SH-SY5Y (cell line): ENCODE measurements at regions not wholly inside any gene's neighbourhood (a gene's known extent, or its start where the extent isn't known, plus 50 kb on each side); places are given as distances from the start of the nearest gene placed in this dataset.

Source experiments
- GATA2 ChIP-seq: IDR thresholded peaks from 2 replicates; pipeline ENCODE4 v1.6.1; 2011; ENCODE audit warnings: mild to moderate bottlenecking, low read depth, low read length
- GATA3 ChIP-seq: IDR thresholded peaks from 2 replicates; pipeline ENCODE4 v1.6.1; 2011; ENCODE audit warnings: low read depth, mild to moderate bottlenecking, low read length, moderate library complexity

- TF ChIP-seq GATA2 (no peak), GATA3 (no peak)
Measured at GRCh38 chr12:59268295-59268809, 327.5 kb upstream of the SLC16A7 start.
